Ishikawa (cell line): ENCODE measurements at regions not wholly inside any gene's neighbourhood (a gene's known extent, or its start where the extent isn't known, plus 50 kb on each side); places are given as distances from the start of the nearest gene placed in this dataset.

ENCODE experiments used
- CEBPB ChIP-seq: IDR thresholded peaks from 2 replicates; pipeline ENCODE4 v1.6.1; 2012
- CREB1 ChIP-seq: IDR thresholded peaks from 2 replicates; pipeline ENCODE4 v1.6.1; 2012; ENCODE audit warnings: low read depth
- EGR1 ChIP-seq: IDR thresholded peaks from 2 replicates; pipeline ENCODE4 v1.6.1; 2012
- EP300 ChIP-seq: IDR thresholded peaks from 2 replicates; pipeline ENCODE4 v1.6.1; 2012; ENCODE audit warnings: borderline replicate concordance
- FOXM1 ChIP-seq: IDR thresholded peaks from 2 replicates; pipeline ENCODE4 v1.6.1; 2012; ENCODE audit warnings: low read depth, borderline replicate concordance
- MAX ChIP-seq: IDR thresholded peaks from 2 replicates; pipeline ENCODE4 v1.6.1; 2012
- NFIC ChIP-seq: IDR thresholded peaks from 2 replicates; pipeline ENCODE4 v1.6.1; 2012
- RAD21 ChIP-seq: IDR thresholded peaks from 2 replicates; pipeline ENCODE4 v1.6.1; 2012; ENCODE audit warnings: low read depth
- REST ChIP-seq: IDR thresholded peaks from 2 replicates; pipeline ENCODE4 v1.6.1; 2012; ENCODE audit warnings: low read depth, mild to moderate bottlenecking
- TAF1 ChIP-seq: IDR thresholded peaks from 2 replicates; pipeline ENCODE4 v1.6.1; 2012; ENCODE audit warnings: low read depth, mild to moderate bottlenecking
- TEAD4 ChIP-seq: IDR thresholded peaks from 2 replicates; pipeline ENCODE4 v1.6.1; 2012
- USF1 ChIP-seq: IDR thresholded peaks from 2 replicates; pipeline ENCODE4 v1.6.1; 2012
- YY1 ChIP-seq: IDR thresholded peaks from 2 replicates; pipeline ENCODE4 v1.6.1; 2012; ENCODE audit warnings: low read depth
- ZBTB7A ChIP-seq: IDR thresholded peaks from 2 replicates; pipeline ENCODE4 v1.6.1; 2012; ENCODE audit warnings: low read depth

GRCh38 chr12:34219046-34219770 is 196.9 kb downstream of the ALG10 start:
- TF ChIP-seq EGR1, result no peak
- no peak for TF ChIP-seq TEAD4

GRCh38 chr12:34223640-34224039 is 201.3 kb downstream of the ALG10 start:
- TF ChIP-seq MAX (no peak), TEAD4 (no peak), CREB1 (no peak), TAF1 (no peak), ZBTB7A (no peak), EGR1 (no peak), YY1 (no peak), CEBPB (no peak), REST (no peak), RAD21 (no peak), NFIC (no peak)

GRCh38 chr12:34233618-34234017 is 211.3 kb downstream of the ALG10 start:
- TF ChIP-seq EGR1 (no peak), TEAD4 (no peak), CREB1 (no peak), USF1 (no peak)

- TF ChIP-seq NFIC (no peak), FOXM1 (no peak), MAX (no peak), RAD21 (no peak), ZBTB7A (no peak), TAF1 (no peak), USF1 (no peak), EGR1 (no peak), TEAD4 (no peak), CEBPB (no peak), EP300 (no peak), REST (no peak)
Measured at GRCh38 chr12:34236073-34236472, 213.8 kb downstream of the ALG10 start.

- TF ChIP-seq TAF1 (no peak), RAD21 (no peak), CEBPB (no peak), REST (no peak), FOXM1 (no peak), EP300 (no peak), ZBTB7A (no peak), USF1 (no peak), EGR1 (no peak), TEAD4 (no peak)
Measured at GRCh38 chr12:34244608-34245007, 222.3 kb downstream of the ALG10 start.
